ENCODE measurements at regions not wholly inside any gene's neighbourhood (a gene's known extent, or its start where the extent isn't known, plus 50 kb on each side); places are given as distances from the start of the nearest gene placed in this dataset.

DNA sequence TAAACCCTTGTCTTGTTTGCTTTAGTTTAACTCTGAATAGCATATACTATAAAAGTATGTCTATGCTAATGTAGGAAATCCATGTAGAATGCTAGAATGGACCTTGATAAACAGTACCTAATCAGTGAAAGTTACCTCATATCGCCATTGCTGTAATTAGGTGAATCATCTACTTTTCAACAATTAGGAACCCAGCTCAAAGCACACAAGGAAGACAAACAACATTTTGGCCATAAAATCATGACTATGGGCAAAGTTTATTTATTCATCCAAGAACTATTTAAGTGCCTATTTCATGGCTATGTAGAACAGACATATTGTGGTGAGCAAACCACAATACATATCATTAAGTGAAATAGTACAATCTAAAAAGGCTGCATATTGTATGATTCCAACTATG lies 1043.2 kb downstream of the BRINP3 start:
- no peak for DNase-seq (ENCODE audit: insufficient read length, low spot score)
- no peak for FAIRE-seq

DNA sequence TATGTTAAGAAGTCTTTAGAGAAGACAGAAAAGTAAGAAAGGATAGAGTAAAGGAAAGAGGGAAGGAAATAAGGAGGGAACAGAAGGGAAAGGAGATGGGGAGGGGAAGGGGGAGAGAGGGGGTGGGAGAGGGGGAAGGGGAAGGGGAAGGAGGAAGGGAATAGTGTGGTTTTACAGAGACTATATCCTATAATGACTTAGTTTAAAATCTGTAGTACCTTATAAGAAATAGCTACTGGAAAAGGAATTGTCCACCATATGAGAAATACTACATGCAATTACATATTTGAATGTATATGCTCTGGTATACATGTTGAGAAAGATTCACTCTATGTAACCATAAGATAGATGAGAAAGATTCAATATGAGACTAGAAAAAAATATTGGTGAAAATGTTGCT lies 1042.3 kb downstream of the BRINP3 start:
- no peak for DNase-seq (ENCODE audit: insufficient read length, low spot score)
- FAIRE-seq = no peak

DNA sequence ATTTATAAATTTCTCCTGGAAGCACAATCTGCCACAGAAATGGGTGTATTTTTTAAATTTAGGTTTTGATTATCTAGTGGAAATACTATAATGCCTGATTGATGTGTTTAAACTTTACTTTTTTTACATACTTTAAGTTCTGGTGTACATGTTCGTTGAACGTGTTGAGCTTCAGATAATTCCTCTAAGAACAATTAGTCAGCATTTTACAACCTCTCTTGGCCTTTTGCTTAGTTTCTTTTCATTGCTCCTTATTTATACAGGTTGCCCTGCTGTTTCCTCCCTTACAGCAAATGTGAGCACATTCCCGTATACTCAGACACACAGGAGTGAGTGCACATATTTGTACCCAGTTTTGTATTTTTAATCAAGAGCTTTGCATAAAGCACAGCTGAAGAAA lies 1038.9 kb downstream of the BRINP3 start:
- DNase-seq (ENCODE audit: insufficient read length, low spot score) (no peak), FAIRE-seq (no peak)

DNA sequence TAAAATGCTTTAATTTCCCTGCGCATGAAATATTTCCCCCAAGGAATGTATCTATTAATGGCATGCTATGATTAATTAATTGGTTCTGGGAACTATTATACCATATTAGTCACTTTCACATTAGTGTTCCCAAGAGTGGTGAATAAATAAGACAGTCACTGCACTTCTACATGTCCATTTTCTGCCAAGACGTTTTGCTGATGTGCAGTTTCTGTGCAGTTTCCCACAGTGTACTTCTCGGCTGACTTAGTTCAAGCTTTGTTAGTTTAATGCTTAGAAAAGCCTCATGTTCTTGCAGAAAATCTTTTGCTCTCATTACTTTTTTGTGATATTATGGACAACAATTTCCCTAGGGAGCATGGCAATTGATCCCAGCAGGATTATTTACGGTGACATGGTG lies 1014.5 kb downstream of the BRINP3 start:
- DNase-seq (ENCODE audit: insufficient read length, low spot score) (no peak), FAIRE-seq (no peak)

DNA sequence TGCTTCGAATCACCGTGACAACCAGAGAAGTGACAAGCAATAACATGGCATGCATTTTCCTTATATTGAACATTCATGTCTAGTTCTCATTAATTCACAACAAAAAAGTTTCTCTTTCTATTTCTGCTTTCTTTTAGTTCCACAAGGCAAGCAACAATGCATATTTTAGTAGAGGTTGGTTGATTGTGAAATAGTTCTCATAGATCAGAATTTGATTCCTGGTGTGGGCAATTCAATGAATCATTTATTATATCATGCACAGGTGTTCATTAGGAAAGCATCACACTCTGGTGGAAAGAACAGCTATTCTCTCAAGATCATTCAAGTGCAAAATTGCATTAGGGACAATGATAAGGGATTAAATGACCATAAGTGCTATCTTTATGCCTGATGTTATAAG lies 980.9 kb downstream of the BRINP3 start:
- DNase-seq (ENCODE audit: insufficient read length, low spot score) = no peak
- FAIRE-seq = no peak

DNA sequence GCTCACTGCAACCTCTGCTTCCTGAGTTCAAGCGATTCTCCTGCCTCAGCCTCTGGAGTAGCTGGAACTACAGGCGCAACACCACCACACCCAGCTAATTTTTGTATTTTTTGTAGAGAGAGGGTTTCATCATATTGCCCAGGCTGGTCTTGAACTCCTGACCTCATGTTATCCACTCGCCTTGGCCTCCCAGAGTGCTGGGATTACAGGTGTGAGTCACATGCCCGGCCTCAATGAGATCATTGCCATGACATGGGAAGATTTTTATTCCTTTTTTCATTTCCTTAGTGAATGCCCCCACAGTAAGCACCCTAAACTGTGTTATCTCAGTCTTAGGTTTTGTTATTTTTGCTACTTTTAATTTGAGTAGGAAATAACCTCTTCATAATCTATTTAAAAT lies 977.9 kb downstream of the BRINP3 start:
- DNase-seq (ENCODE audit: insufficient read length, low spot score) (no peak), FAIRE-seq (no peak)

DNA sequence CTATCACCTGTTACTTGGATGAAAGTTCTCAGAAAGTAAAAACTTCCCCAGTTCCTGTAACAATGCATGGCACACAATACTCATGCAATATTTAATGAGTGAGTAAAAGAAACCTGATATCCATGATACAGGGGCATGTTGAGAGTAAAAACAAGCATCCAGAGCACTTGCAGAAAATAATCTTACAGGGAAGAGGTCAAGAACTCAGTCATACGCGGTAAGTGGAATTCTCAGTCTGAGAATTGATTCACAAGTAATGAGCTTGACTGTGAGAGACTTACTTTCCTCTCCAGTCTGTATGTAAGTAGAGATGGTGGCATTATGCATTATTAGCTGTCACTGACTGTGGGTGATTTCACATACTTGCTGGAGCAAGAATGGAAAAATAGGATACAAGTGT lies 976.9 kb downstream of the BRINP3 start:
- DNase-seq (ENCODE audit: insufficient read length, low spot score) = no peak
- FAIRE-seq = no peak

DNA sequence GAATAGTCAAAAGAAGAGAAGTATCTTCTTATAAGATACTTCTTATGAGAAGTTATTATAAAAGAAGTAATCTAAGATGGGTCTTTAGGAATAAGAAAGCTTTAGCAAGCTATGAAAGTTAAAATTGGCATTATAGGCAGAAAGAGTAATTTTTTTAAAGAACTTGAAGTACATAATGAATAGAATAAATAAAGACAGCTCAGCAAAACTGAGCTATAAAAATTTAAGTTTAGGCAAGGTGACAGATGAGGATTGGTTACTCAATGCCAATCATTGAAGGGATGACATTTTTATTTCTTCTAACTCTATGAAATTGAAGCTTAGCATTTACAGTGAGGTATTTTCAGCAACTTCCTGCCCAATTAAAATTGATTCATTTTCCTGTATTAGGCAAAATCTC lies 966.8 kb downstream of the BRINP3 start:
- FAIRE-seq (no peak), DNase-seq (ENCODE audit: insufficient read length, low spot score) (no peak)

DNA sequence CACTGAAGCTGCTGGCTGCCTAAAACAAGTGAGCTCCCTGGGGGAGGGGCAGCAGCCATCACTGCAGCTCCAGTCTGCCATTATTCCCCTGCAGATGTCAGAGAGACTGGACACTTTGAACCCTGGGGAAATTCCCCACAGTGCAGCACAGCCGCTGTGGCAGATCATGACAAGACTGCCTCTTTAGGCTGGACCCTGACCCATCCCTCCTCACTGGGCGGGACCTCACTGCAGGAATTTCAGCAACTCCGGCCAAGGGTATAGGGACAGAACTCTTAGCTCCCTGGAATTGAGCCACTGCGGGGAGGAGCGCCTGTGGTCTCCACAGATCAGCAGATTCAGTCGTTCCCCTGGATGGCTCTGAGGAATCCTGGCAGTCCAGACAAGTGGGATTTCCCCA lies 964.6 kb downstream of the BRINP3 start:
- FAIRE-seq (no peak), DNase-seq (ENCODE audit: insufficient read length, low spot score) (no peak)

DNA sequence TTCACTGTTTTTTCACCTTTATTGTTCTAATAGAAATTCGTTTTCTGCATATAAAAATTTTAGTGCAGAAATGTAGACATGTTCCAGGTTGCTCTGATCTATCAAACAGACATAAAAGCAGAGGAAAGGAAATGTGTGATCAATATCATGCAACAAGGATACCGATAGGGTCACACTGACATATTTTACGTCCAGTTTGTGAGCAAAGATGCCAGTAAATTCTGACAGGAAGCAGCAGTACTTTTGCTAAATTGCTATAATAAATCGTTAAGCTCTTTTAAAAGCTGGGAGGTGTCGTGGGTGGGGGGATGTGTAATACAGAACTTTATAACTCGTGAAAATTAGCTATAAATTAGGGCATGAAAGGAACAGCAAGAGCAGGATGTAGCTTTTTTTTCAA lies 955.2 kb downstream of the BRINP3 start:
- no peak for FAIRE-seq
- no peak for DNase-seq (ENCODE audit: insufficient read length, low spot score)

DNA sequence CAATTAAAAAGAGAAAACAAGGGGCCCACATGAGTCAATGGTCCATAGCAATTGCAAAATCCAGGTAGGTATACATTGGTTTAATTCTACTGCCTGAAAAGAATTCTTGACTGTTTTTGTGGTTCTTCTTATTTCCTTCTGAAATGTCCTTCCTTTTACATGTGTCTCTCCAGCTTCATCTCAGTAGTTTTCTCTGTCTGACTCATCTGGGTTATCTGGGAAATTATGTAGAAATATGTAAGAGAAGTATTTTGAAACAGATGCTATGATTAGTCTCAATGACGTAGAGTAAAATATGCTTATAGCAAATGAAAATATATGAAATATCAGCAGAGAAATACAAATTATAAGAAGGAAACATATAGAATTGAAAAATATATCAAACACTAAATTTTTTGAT lies 953.2 kb downstream of the BRINP3 start:
- DNase-seq (ENCODE audit: insufficient read length, low spot score) (no peak), FAIRE-seq (no peak)

DNA sequence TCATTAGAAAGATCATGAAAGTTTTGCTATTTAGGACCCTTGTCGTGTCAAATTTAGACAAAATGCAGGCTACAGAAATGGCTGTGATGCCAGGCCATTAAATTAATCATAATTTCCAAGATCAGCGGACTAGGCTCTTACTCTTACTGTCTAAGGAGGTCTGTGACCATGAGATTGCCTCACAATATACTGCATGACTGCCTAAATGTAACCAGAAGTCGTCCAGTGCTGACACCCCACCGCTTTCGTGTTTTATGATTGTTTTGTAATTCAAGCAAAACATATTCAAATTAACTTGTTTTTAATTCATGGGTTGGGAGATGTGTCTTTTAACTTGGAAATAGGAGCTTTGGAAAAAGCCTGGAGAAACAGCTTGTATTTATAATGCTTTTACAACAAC lies 947.5 kb downstream of the BRINP3 start:
- no peak for FAIRE-seq
- DNase-seq (ENCODE audit: insufficient read length, low spot score) = no peak

DNA sequence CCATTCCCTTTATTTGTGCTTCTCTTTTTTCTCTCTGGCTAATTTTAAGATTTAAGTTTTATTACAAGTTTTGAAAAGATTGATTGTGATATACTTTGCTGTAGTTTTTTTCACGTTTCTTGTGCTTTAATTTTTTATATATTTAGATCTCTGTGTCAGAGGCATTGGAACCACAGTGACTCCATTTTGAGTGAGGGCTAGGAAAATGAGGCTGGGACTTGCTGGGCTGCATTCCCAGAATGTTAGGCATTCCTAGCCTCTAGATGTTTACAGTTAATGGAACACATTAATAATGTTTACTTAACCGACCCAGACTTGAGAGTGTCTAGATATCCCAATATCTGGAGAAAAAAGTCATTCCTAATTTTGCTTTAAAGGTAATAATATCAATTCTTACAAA lies 939.4 kb downstream of the BRINP3 start:
- DNase-seq (ENCODE audit: insufficient read length, low spot score) = no peak
- no peak for FAIRE-seq

DNA sequence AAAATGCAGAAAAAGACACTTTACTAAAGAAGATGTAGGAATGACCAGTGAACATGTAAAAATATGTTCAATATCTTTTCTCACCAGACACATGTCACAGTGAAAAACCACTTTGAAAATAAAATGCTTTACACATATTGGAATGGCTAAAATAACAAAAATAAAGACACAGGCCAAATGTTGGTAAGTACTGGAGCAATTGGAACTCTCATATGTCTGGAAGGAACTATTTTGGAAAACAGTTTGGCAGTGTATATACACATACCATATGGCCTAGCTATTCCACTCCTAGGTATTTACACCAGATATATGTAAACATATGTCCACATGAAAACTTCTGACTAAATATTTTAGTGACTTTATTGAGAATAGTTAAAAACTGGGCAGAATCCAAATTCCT lies 927.2 kb downstream of the BRINP3 start:
- FAIRE-seq = no peak

DNA sequence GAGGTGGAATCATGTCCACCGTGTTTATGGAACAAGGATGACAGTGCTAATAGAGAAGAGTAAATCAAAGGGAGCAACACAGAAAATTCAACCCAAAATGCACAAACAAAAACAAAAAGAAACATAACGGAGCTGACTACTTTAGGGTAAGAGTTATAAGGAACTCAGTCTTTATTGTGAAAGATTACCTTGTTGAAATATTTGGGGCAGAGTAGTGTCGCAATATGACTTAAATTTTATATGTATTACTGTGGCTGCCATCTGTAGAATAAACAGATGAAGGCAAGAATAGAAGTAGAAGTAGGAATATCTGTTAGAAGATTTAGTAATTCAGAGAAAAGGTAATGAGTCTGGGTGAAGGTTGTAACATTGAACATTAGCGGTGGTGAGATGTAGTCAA lies 913.9 kb downstream of the BRINP3 start:
- FAIRE-seq (no peak), DNase-seq (ENCODE audit: insufficient read length, low spot score) (no peak)

More for the DNA sequence above, 927.2 kb downstream of the BRINP3 start:
- DNase-seq (ENCODE audit: insufficient read length, low spot score) = no peak

DNA sequence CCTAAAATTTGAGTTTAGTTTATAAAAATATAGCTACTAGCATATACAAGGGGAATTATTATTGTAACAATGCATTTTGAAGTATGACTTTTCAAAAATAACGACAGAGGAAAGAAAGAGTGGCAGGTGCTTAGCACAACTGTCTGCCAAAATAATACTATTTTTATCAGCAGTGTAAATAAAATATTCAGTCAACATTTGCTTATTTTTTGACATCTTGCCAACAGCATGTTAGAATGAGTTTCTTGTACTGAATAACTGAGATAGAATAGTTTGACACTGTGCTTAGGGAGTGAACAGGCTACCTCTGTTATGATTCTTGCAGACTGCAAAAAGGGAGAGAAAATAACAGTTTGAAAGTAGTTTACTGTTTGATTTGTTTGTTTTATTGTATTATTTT lies 909.8 kb downstream of the BRINP3 start:
- DNase-seq (ENCODE audit: insufficient read length, low spot score) (no peak), FAIRE-seq (no peak)

DNA sequence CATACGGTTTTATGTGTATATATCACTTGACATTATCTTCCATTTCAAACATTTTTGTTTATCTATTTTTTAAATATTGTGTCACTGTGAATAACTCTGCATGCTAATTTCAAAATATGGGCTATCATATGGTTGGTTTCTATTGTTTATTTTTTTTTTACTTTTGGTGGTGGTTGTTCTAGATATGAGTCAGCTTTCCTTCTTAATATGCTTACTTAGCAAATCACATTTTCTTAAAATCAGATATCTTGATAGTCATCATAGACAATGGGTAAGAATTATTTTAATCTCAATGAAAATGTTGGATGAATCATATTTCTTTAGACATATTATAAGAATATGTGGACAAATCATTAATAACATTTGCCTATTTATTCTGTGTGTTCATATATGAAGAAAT lies 881.5 kb downstream of the BRINP3 start:
- FAIRE-seq = no peak

DNA sequence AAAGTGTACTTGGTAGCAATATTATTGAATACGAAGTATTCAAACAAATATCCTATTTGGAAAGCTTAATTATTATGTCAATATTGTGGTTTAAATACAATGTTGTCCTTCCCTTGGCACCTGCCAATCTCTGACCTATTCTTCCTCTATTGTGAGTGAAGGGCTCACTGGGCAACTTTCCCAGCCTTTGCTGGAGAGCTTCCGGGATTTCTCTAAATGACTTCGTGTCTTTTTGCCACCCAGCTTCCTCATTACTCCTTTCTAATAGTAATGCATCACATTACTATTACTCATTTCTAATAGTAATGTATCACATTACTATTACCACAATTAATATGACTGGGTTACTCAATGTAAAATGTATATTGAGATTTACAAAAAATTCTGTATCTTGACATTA lies 880.6 kb downstream of the BRINP3 start:
- DNase-seq (ENCODE audit: insufficient read length, low spot score) (no peak), FAIRE-seq (no peak)

More for the DNA sequence above, 881.5 kb downstream of the BRINP3 start:
- no peak for DNase-seq (ENCODE audit: insufficient read length, low spot score)

DNA sequence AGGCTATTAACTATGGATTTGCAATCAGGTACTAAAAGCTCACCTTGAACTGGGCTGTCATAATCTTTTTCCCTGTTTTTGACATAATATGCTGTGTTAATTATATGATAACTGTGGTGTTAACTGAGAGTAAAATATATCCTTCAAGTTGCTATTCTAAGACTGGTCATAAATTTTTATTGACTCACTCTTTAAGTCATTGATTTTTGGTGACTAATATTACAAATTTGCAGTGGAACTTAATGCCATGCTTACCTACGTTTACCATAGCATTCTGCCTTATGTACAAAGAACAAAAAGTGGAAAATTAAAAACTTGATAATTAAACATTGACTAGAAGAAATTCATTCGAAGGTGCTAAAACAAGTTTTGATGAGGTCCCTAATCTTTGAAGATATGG lies 872.4 kb downstream of the BRINP3 start:
- DNase-seq (ENCODE audit: insufficient read length, low spot score) (no peak), FAIRE-seq (no peak)

DNA sequence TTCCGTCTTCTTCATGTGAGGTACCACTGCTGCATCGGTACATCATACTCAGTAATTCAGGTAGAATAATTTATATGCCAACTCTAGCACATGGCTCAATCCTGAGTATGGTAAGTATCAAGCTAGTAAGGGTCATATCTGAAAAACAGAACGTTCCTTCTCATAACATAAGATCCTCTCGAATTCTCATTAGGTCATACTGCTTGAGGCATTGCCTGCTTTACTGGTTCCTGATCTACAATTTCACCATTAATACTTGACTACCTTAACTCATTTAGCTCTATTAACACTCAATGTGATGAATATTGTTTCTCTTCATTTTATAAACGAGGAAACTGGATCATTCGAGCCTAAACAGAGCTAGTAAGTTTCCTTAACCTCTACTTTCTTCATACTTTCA lies 871.6 kb downstream of the BRINP3 start:
- no peak for FAIRE-seq
- DNase-seq (ENCODE audit: insufficient read length, low spot score) = no peak

DNA sequence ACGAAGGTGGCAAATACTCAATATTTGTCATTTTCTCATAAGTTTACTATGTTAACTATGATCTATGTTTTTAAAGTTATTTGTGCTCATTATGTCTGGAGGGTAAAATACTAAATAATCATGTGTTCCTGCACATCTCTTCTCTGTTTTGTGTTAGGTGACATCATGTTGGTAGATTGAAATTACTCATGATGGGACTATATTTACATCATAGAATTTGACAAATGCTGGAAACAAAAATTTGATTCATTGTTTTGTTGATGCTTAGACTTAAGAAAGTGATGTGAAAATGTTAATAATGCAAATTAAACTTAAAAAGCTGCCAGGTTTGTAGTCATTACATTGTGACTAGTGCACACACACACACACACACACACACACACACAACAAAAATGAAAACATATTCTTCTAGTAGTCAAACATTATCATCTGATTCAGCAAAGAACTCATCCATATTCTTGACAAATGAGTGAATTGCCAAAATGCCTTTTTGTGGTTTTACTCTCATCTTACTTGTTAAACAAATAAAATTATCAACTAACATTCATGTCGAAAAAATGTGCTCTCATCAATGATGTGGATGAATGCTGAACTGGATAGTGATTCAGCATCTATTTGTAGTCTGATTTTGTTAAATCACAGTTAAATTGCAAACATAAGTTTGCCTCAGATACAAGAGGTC lies 870.7 kb downstream of the BRINP3 start:
- DNase-seq (ENCODE audit: insufficient read length, low spot score) (peak; percentile 5), FAIRE-seq (peak; percentile 62)

DNA sequence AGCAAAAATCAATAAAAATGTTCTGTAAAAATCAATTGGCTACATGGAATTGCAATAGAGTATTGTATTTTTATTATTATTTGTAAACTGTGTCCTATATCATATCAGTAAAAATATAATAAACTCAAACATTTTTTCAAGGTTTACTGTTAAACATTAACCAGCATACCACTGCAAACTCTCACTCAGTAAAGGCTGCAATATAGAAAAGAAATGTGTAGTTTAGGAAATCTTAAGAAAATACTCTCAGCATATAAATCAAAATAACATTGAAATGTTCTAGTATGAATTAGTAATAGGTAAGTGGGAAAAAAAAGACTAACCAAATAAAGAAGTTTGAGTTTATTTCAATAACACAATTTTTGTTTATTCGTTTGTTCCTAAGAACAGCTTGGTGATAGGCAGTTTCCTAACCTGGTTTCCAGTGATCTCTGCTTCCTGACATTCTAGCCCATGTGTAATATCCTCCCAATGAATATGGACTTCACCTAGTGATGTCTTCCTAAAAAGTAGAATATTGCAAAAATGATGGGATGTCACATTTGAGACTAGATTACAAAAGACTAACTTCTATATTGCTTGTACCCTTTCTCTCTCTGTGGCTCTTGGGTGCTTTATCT lies 870.1 kb downstream of the BRINP3 start:
- DNase-seq (ENCODE audit: insufficient read length, low spot score) (no peak), FAIRE-seq (no peak)

DNA sequence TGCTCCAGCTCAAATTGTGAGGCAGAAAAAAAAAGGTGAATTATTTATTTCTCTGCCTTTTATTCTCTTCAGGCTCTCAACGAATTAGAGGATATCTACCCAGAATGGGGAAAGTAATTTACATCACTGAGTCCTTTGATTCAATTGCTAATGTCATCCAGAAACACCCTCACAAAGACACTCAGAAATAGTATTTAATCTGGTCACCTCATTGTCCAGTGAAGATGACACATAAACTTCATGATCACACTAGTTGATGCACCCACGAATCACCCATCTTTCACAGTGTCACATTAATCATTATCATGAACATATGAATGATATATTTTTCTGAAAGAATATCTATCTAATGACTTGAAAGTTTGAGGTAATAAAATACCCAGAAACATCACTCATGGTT lies 868.5 kb downstream of the BRINP3 start:
- no peak for DNase-seq (ENCODE audit: insufficient read length, low spot score)
- FAIRE-seq = no peak

Data from HTR-8/SVneo (cell line).